ENCODE measurements at regions not wholly inside any gene's neighbourhood (a gene's known extent, or its start where the extent isn't known, plus 50 kb on each side); places are given as distances from the start of the nearest gene placed in this dataset.
"Not testable (repeated sequence)": the region's sequence is repeated elsewhere in the genome, so short reads cannot be mapped to it uniquely, and the experiment has no call there.

GRCh38 chr5:54793468-54794134, 191.8 kb downstream of the ESM1 start:
- ATAC-seq, result no peak
- Histone ChIP-seq H3K4me3 (ENCODE audit: low read length) (no peak overlapping the region), H3K27me3 (ENCODE audit: control insufficient read depth, insufficient read depth, low read length) (no peaks in the 10 kb centered on the region), H3K27ac (ENCODE audit: low read length) (no peak overlapping the region), H3K4me1 (ENCODE audit: control insufficient read depth, insufficient read depth, low read length) (peaks cover 2% of the 10 kb centered on the region), H3K9me3 (ENCODE audit: control insufficient read depth, insufficient read depth, low read length) (no peaks in the 10 kb centered on the region), H3K36me3 (ENCODE audit: control insufficient read depth, insufficient read depth, low read length) (no peaks in the 10 kb centered on the region)
- no peak overlapping the region for H3K4me3 Mint-ChIP-seq
- peaks cover 18 to 19% of the 10 kb centered on the region in 2 donors for H3K4me1 Mint-ChIP-seq
- WGBS (ENCODE audit: insufficient coverage), result 92% methylated on average over 4 of the region's 4 CpGs
- TF ChIP-seq CTCF (IDR thresholded peaks at IDR 0.05), result no peak
- H3K36me3 Mint-ChIP-seq, result no peaks in the 10 kb centered on the region
- no peak overlapping the region for H3K27ac Mint-ChIP-seq
- DNase-seq, result no peak
- H3K27me3 Mint-ChIP-seq (ENCODE audit: low read depth in 2 of 2), result peaks cover 0 to 18% of the 10 kb centered on the region in 2 donors
- no peaks in the 10 kb centered on the region for H3K9me3 Mint-ChIP-seq
- intact Hi-C loops (cut with micrococcal nuclease), result no loop called here

GRCh38 chr5:54792611-54793404, 192.6 kb downstream of the ESM1 start:
- no peaks in the 10 kb centered on the region for H3K9me3 ChIP-seq (ENCODE audit: control insufficient read depth, insufficient read depth, low read length)
- intact Hi-C loops (cut with micrococcal nuclease), result no loop called here
- no peaks in the 10 kb centered on the region for H3K27me3 ChIP-seq (ENCODE audit: control insufficient read depth, insufficient read depth, low read length)
- H3K4me1 ChIP-seq (ENCODE audit: control insufficient read depth, insufficient read depth, low read length), result peaks cover 2% of the 10 kb centered on the region
- Mint-ChIP-seq H3K4me3 (no peak overlapping the region), H3K27me3 (ENCODE audit: low read depth in 2 of 2) (peaks cover 0 to 18% of the 10 kb centered on the region in 2 donors), H3K9me3 (no peaks in the 10 kb centered on the region), H3K4me1 (peaks cover 15 to 18% of the 10 kb centered on the region in 2 donors), H3K27ac (no peak overlapping the region), H3K36me3 (no peaks in the 10 kb centered on the region)
- no peak for TF ChIP-seq CTCF (IDR thresholded peaks at IDR 0.05)
- DNase-seq, result no peak
- H3K4me3 ChIP-seq (ENCODE audit: low read length), result no peak overlapping the region
- no peak overlapping the region for H3K27ac ChIP-seq (ENCODE audit: low read length)
- ATAC-seq, result no peak
- 93% methylated on average over 2 of the region's 2 CpGs for WGBS (ENCODE audit: insufficient coverage)
- no peaks in the 10 kb centered on the region for H3K36me3 ChIP-seq (ENCODE audit: control insufficient read depth, insufficient read depth, low read length)

GRCh38 chr5:54787910-54788309, 197.5 kb downstream of the ESM1 start:
- H3K27ac Mint-ChIP-seq; H3K9me3 ChIP-seq (ENCODE audit: control insufficient read depth, insufficient read depth, low read length); H3K27me3 ChIP-seq (ENCODE audit: control insufficient read depth, insufficient read depth, low read length); H3K27me3 Mint-ChIP-seq (ENCODE audit: low read depth in 2 of 2); DNase-seq; H3K4me1 ChIP-seq (ENCODE audit: control insufficient read depth, insufficient read depth, low read length); H3K36me3 ChIP-seq (ENCODE audit: control insufficient read depth, insufficient read depth, low read length); H3K27ac ChIP-seq (ENCODE audit: low read length); H3K4me3 ChIP-seq (ENCODE audit: low read length); H3K36me3 Mint-ChIP-seq; H3K4me3 Mint-ChIP-seq; H3K9me3 Mint-ChIP-seq; ATAC-seq; intact Hi-C loops (cut with micrococcal nuclease): not testable (repeated sequence)
- peaks cover 5 to 16% of the 10 kb centered on the region in 2 donors for H3K4me1 Mint-ChIP-seq
- WGBS (ENCODE audit: insufficient coverage), result 85% methylated on average over 3 of the region's 3 CpGs

GRCh38 chr5:54785729-54786591, 199.4 kb downstream of the ESM1 start:
- intact Hi-C loops (cut with micrococcal nuclease), result no loop called here
- Mint-ChIP-seq H3K36me3 (peaks cover 7% of the 10 kb centered on the region), H3K9me3 (peaks cover 0 to 3% of the 10 kb centered on the region in 2 donors), H3K27me3 (ENCODE audit: low read depth in 2 of 2) (no peaks in the 10 kb centered on the region), H3K27ac (no peak overlapping the region), H3K4me1 (peaks cover 5 to 16% of the 10 kb centered on the region in 2 donors), H3K4me3 (no peak overlapping the region)
- TF ChIP-seq CTCF (IDR thresholded peaks at IDR 0.05), result no peak
- DNase-seq, result no peak
- no peaks in the 10 kb centered on the region for H3K27me3 ChIP-seq (ENCODE audit: control insufficient read depth, insufficient read depth, low read length)
- no peak overlapping the region for H3K4me3 ChIP-seq (ENCODE audit: low read length)
- peak in 2 of 3 donors; percentile 21 to 56 for ATAC-seq
- H3K27ac ChIP-seq (ENCODE audit: low read length), result no peak overlapping the region
- peaks cover 4% of the 10 kb centered on the region for H3K4me1 ChIP-seq (ENCODE audit: control insufficient read depth, insufficient read depth, low read length)
- no peaks in the 10 kb centered on the region for H3K36me3 ChIP-seq (ENCODE audit: control insufficient read depth, insufficient read depth, low read length)
- H3K9me3 ChIP-seq (ENCODE audit: control insufficient read depth, insufficient read depth, low read length), result no peaks in the 10 kb centered on the region
- 60% methylated on average over 7 of the region's 9 CpGs for WGBS (ENCODE audit: insufficient coverage)
